OCI-M1 (cell line): ENCODE measurements at regions not wholly inside any gene's neighbourhood (a gene's known extent, or its start where the extent isn't known, plus 50 kb on each side); places are given as distances from the start of the nearest gene placed in this dataset.
"Not testable (repeated sequence)": the region's sequence is repeated elsewhere in the genome, so short reads cannot be mapped to it uniquely, and the experiment has no call there.

Experiments used
- DNase-seq: peaks from one replicate; lab custom pipeline; 2025; lab: John Stamatoyannopoulos, UW

DNA sequence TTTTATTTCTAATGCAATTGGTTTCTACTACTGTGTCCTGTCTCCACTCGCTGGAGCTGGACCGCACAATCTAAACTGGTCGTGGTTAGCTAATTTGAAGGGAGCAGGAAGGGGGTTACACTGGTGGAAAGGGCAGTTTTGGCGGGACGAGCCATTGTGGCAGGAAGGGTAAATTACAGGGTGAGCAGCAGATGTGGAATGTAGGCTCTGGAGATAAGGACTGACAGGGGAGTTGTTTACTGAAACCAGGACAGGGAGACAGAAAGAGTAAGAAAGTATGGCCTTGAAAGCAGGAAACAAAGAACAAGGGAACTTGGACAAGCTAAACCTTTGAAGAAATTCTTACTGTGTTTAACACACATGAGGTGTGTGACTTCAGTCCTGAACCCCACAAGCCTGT is 147.8 kb downstream of the ATXN7L3B start:
- DNase-seq, result no peak

DNA sequence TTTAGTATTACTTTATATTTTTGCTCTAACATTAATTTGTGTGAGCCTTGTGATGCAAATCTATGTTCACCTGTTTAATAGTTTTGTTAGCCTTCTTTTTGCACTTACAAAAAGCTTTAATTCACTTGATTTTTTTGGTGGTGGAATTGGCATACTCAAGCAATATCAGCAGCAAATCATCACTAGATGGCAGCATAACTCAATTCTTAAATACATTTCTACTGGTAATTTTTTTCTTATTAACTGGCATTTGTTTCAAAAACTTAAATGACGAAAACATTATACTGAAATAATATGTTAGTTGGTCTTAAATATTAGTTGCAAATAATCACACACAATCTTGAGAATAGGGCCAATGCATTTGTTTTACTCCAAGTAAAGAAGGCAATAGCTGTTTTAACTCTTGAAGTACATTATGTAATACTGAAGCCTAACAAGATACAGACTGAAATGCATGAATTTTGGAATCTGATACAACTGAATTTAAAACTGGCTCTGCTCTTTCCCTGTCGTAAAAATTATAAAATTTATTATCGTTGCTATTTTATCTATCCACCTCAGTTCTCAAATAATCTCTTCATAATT is 151.5 kb downstream of the ATXN7L3B start:
- peak; percentile 78 for DNase-seq

DNA sequence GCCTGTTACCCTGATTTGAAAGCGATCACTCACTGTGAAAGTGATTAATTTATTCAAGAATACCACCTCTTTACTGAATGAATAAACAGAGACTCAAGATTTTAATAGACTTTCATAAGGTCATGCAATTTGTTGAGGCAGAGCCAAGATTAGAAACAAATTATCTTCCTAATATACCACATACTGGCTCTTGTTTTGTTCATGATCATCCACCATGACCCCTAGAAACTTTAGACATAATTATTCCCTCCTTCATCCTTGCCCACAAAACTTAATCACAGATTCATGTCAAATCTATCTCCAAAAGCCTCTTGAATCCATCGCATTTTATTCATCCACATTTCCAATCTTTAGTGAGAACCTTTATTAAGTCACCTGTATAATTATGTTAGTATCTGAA is 152.3 kb downstream of the ATXN7L3B start:
- no peak for DNase-seq

DNA sequence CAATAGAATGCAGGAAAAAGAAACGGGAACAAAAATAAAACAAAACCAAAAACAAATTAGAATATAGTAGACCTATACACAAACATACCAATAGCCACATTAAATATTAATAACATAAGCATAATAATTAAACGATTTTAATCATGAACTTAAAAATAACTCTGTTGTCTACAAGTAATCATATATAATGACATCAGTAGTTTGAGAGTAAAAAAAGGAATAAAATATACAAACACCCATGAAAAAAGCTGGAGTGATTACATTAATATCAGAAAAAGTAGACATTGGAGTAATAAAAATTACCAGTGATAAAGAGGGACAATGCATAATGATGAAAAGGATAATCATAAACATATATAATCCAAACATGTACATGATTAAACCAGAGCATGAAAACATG is 181.8 kb downstream of the ATXN7L3B start:
- DNase-seq, result no peak

DNA sequence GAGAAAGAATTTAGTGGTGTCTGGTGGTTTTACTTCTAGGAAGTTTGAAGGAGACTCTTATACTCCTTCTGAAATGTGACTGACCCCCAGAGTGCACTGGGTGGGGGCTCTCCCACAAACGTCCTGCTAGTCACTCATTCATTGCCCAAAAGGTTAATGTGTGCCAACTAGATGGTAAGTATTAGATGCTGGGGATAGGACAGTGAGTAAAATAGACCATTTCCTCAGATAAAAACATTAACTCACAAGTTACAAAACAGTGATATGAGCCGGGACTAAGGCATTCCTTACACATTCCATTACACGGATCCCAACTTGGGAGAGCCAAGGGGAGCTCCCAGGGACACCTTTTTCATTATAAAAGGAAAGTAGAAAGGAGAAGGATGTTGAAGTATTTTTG is 185.1 kb downstream of the ATXN7L3B start:
- no peak for DNase-seq

DNA sequence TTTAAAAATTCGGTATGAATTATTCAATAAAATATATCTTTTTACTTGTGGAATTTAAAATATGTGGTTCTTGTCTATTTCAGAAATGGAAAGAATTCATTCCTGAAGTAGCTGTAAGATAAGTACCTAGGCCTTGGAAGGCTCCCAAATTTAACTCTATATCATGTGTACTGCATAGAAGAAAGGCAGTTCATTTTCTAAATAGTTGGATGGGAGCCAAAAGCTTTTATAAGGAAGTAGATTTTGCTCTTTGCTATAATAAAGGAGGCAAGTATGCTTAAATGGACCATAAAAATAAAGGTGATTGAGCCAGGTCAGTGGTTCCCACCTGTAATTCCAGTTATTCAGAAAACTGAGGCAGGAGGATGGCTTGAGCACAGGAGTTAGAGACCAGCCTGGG is 187.5 kb downstream of the ATXN7L3B start:
- DNase-seq, result peak; percentile 11

DNA sequence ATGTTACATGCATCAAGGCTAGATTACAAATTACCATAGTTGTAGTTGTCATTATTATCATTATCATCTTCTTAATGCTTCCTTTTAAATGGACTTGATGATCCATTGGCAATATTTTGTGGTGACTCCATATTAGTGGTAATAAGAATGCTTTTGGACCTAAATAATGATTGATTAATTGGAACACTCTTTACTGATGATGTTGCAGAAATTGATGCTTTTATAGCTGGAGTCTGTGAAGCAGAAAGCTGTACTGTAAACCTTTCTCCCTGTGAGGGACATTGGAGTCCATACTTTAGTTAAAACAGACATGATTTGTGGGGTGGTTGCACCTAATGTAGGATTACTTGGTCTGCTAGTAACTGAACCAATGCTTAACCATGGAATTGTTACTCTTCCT is 190.4 kb downstream of the ATXN7L3B start:
- DNase-seq, result no peak

DNA sequence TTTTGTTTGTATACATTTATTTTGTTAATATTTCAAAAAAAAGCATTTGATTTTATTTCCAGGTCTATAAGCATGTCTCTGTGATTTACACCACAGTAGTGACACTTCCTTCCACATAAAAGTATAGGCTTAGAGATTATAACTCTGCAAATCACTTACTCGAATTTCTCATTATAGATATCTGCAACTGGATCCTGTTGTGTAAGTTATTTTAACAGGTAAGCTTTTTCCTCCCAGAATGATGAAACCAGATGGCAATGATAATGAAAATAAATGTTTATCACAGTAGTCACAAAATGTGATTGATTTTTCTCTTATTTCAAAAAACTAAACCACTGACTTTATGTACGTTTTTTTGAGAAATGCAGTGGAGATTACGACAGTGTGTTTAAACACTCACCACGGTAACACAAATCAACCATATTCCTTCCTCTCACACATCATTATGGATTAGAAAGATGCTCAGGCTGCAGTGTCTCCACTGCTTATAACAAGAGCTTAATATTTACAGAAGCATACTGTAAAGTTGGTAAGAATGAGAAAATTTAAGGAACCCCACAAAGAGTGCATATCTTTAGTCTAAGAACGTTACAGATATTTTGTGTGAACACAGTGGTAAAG is 194.6 kb downstream of the ATXN7L3B start:
- no peak for DNase-seq

DNA sequence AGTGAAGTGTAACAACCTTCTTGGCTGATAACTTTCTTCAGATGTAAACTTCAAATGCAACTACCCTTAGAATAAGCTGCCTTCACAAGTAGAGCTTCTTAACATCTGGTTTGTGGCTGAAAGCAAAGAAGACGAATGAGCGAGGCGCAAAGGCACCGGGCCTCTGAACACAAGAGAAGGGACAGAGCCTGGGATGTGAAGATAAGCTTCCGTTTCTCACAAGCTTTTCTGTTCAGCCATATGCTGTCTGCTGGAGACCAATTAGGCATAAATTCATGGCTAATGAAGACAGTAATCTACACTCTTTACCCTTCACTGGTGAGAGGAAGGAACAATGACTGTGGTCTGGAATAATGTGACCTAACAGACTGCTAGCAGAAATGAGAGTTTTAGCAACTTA is 195.2 kb downstream of the ATXN7L3B start:
- peak; percentile 90 for DNase-seq

DNA sequence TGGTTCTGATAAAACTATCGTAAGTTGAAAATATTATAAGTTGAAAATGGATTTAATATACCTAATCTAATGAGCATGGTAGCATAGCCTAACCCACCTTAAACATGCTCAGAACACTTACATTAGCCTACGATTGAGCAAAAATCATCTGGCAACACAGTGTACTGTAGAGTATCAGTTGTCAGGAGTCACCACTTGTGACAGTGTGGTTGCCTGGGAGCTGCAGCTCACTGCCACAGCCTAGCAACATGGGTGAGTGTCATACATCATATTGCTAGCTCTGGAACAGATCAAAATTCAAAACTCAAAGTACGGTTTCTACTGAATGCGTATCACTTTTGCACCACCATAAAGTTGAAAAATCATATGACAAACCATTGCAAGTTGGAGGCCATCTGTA is 203.5 kb downstream of the ATXN7L3B start:
- DNase-seq, result no peak

DNA sequence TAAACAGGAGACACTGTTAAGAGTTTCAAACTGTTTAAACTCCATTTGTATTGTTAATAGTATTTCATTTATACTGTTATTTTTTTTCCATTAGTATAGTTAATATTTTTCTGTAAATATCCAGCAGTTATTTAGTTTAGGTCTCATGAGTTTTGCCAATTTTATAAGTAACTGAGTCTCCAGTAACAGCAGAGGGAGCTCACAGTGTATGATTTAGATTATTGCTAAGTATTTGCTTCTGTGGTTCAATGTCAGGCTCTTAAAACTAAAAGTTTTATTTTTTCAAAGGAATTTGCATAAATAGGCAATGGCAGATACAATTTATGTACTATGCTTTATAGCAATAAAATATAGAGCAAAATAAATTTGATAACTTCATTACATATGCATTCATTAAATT is 209.7 kb downstream of the ATXN7L3B start:
- DNase-seq, result peak; percentile 57

DNA sequence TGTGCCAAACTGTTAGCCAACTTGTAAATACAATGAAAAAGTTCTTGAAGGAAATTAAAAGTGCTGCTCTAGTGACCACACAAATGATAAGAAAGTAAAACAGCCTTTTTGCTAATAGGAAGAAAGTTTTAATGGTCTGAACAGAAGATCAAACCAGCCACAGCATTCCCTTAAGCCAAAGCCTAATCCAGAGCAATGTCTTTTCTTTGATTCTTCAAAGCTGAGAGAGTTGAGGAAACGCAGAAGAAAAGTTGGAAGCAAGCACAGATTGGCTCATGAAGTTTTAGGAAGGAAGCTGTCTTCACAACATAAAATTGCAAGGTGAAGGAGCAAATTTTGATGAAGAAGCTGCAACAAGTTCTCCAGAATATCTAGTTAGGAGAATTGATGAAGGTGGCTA is 213.8 kb downstream of the ATXN7L3B start:
- DNase-seq, result no peak

DNA sequence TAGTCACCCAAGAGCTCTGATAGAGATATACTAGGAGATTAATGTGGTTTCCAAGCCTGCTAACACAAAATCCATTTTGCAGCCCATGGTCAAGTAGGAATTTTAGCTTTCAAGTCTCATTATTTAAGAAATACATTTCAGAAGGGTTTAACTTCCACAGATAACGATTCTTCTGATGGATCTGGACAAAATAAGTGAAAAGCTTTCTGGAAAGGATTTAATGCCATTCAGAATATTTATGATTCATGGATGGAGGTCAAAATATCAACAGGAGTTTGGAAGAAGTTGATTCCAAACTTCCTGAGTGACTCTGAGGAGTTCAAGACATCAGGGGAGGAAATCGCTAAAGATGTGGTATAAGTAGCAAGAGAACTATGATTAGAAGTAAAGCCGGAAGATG is 214.6 kb downstream of the ATXN7L3B start:
- no peak for DNase-seq

DNA sequence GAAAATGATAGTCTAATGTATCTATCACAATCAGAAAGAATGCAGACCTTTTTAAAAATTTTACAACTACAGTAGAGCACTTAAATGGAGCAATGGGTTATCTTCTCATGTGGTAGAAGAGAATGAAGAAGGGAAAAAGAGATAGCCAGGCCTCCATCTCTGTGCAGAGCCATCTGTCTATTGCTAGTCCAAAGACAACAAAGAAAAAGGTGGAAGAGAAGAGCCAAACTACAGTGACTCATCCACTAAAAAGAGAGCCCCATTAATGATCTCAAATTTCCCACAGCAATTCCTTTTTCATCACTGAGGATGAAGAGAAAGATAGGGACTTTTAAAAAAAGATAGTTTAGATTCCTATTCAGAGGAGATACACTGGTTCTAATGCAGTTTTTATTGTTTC is 232.9 kb downstream of the ATXN7L3B start:
- peak; percentile 13 for DNase-seq

DNA sequence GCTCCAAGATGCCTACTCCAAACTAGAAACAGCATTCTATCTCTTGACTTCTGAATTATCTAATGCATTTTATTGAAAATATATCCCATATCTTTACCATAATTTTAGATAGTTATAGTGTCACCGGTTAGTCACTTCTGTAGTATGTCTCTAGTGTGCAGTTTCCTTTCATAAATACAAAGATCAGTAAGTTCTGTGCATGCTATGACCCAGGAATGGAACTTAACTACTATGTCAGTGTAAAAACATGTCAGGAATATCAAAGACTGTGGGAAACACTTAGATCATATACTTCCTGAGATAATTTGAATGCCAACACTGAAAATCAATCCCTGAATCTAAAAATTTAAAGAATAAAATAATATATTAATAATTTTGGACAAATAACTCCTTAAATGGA is 237.6 kb downstream of the ATXN7L3B start:
- DNase-seq, result no peak

DNA sequence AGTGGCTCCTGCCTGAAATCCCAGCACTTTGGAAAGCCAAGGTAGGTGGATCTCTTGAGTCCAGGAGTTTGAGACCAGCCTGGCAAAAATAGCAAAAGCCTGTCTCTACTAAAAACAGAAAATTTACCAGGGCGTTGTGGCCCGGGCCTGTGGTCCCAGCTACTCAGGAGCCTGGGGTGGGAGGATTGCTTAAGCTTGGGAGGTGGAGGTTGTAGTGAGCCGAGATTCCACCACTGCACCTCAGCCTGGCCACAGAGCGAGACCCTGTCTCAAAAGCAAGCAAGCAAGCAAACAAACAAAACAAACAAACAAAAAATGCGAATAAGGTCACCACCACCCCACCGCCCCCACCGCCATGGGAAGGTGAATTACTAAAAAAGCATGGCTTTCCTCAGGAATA is 238.7 kb downstream of the ATXN7L3B start:
- DNase-seq, result no peak

DNA sequence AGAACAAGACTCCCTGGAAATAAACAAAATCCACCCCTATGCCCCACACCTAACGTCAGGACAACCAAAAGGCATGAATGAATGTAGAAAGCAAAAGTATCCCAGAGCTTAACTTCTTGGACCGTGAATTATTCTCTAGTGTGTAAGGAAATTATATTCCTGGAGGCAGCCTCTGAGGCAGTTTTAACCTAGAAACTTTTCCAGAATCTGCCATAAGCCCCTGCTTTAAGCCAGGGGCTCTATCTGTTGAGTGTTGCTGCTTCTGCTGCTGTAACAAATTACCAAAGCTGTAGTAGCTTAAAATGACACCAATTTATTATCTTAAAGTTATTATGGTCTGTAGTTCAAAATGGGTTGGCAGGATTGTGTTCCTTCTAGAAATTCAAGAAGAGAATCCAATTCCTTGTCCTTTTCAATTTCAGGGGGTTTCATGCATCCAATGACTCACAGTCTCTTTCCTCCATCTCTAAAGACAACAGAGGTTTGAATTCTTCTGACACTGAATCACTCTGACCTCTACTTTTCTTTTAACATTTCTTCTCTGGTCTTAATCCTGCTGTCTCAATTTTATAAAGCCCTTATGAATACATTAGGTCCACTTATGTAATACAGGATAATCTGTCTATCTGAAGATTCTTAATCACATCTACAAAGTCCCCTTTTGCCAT is 242.7 kb downstream of the ATXN7L3B start:
- DNase-seq, result no peak

DNA sequence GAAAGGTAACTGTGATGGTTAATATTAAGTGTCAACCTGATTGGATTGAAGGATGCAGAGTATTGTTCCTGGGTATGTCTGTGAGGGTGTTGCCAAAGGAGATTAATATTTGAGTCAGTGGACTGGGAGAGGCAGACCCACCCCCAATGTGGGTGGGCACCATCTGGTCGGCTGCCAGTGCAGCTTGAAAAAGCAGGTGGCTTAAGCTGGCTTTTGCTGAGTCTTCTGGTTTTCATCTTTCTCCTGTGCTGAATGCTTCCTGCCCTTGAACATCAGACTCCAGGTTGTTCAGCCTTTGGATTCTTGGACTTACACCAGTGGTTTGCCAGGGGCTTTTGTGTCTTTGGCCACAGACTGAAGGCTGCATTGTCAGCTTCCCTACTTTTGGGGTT is 243.2 kb downstream of the ATXN7L3B start:
- not testable (repeated sequence) for DNase-seq

DNA sequence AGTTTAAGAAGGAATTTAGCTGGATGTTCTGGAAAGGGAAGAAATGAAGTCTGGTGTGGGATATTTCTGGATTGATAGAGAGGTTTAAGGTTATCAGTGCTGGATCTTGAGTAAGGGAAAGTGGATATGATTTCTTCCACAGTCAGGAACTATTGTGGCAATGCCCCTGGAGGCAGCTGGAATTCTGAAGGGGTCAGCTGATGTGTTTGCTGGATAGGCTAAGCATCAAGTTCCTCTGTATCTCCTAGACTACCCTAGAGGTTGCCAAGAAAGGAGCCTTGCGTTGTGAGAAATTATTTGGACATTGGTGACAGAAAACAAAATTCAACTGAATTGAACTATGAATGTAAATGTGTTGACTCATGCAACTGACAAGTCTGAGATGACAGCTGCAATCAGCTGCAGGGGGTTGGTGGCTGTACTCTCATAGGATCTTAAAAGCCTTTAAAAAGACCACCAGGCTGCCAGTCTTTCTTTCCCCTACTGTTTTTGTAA is 244.4 kb downstream of the ATXN7L3B start:
- DNase-seq, result no peak

DNA sequence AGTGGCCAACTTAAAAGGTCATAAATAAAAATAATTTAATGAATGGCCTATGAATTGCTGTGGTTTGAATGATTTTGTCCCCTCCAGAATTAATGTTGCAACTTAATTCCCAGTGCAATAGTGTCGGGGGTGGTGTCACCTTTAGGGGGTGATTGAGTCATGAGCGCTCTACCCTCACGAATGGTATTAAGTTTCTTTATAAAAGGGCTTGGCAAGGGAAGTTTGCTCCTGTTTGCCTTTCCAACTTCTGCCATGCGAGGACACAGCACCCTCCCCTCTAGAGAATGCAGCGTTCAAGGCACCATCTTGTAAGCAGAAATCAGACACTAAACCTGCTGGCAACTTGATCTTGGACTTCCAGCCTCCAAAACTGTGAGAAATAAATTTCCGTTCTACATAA is 253.3 kb downstream of the ATXN7L3B start:
- no peak for DNase-seq

DNA sequence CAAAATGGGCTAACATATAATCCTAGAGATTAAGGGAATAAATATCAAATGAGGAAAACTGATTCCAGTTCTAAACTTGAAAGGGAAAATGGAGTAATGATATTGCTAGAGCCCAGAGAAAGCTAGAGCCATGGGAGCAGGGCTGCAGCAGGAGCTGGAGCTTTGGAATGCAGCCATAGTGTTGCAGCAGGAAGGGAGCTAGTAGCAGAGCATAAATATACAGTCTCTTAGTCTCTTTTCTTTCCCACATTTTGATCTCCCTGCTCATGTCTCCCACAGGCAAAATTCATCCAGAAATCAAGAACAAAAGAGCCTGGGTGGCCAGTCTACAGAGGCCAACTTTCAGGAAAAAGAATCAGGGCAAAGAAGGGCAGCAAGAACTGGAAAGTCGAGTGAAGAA is 253.7 kb downstream of the ATXN7L3B start:
- DNase-seq, result no peak

DNA sequence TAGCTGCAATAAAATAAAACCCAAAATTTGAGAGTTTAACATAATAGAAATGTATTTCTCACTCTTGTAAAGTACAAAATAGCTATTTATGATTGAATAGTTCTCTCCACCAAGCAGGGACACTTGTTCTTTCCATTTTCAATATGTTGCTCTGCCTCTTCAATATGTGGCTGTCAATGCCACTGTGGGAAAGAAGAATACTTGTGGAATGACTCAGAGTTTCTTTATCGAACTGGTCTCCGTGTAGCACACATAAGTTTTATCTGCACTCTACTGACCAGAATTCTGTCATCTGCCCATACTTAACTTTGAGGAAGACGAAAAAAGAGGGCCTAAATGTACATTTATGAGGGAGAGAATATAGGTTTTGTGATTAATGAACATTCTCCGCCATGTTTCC is 256.9 kb downstream of the ATXN7L3B start:
- peak; percentile 88 for DNase-seq

DNA sequence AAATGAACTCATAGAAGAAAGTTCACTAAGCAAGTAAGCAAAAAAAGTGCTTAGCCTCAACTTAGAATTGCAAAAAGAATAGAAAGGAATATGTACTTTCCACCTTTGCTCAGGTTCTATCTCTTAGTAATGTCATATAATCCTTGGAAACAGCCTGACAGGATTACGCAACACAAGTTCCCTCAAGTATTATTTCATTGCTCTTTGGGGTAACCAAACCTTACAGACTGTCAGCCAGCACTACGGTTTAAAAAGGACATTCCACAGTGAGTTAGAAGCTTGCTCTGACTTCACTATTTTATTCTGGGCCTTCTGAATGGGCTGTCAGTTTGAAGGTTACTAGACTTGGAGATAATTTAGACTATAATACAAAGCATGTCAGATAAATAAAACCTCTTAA is 264.0 kb downstream of the ATXN7L3B start:
- peak; percentile 24 for DNase-seq
